SK-N-SH (cell line): ENCODE measurements at regions not wholly inside any gene's neighbourhood (a gene's known extent, or its start where the extent isn't known, plus 50 kb on each side); places are given as distances from the start of the nearest gene placed in this dataset.

Experiments used
- CTCF ChIP-seq: fragments of 200-600 bp; sonication (generic); IDR thresholded peaks from 2 replicates; pipeline ENCODE4 v1.6.1; 2017; ENCODE audit warnings: antibody characterized with exemption, mild to moderate bottlenecking, moderate library complexity
- EP300 ChIP-seq, 2 experiments: IDR thresholded peaks; 2 replicates each; pipeline versions ENCODE4 v1.4.0 to v1.6.1; 2012; ENCODE audit warnings: borderline replicate concordance in 1 of 2, low read depth in 1 of 2, low read length in 1 of 2
- GATA2 ChIP-seq: sonication (generic); formaldehyde crosslinking; IDR thresholded peaks from 2 replicates; pipeline ENCODE4 v1.5.0; 2020; ENCODE audit warnings: mild to moderate bottlenecking, missing genetic modification reagents
- POLR2AphosphoS5 ChIP-seq: IDR thresholded peaks from 2 replicates; pipeline ENCODE4 v1.6.1; 2012; ENCODE audit warnings: low read depth, low read length
- RCOR1 ChIP-seq: fragments of 150-350 bp; IDR thresholded peaks from 2 replicates; pipeline ENCODE4 v1.6.1; 2017; ENCODE audit warnings: antibody characterized with exemption, low read length
- RFX5 ChIP-seq: IDR thresholded peaks from 2 replicates; pipeline ENCODE4 v1.6.1; 2012; ENCODE audit warnings: mild to moderate bottlenecking, improper control_type of control experiment, low read length
- ZBTB33 ChIP-seq: IDR thresholded peaks from 2 replicates; pipeline ENCODE4 v1.4.0; 2012; ENCODE audit warnings: low read depth, borderline replicate concordance

GRCh38 chr7:152911226-152911560 is 151.6 kb downstream of the ACTR3B start:
- TF ChIP-seq EP300 (IDR thresholded peaks at IDR 0.05; ENCODE audit: borderline replicate concordance in 1 of 2, low read depth in 1 of 2, low read length in 1 of 2) = no peak
- no peak for TF ChIP-seq RCOR1
- no peak for TF ChIP-seq CTCF
- TF ChIP-seq GATA2 (CRISPR knock-in tag) = no peak
- no peak for TF ChIP-seq ZBTB33
- TF ChIP-seq RFX5 = no peak
- no peak for TF ChIP-seq POLR2AphosphoS5
